HG03575 (cell line): ENCODE measurements at regions not wholly inside any gene's neighbourhood (a gene's known extent, or its start where the extent isn't known, plus 50 kb on each side); places are given as distances from the start of the nearest gene placed in this dataset.
"Not testable (repeated sequence)": the region's sequence is repeated elsewhere in the genome, so short reads cannot be mapped to it uniquely, and the experiment has no call there.

ENCODE experiments used
- ATAC-seq: cut with Tn5 transposase; IDR thresholded peaks from one replicate; pipeline ENCODE4 v1.9.1; 2021; ENCODE audit not compliant: unreplicated experiment, insufficient number of reproducible peaks, low FRiP score; ENCODE audit errors: extremely low read depth

- ATAC-seq, result no peak
Measured at GRCh38 chr2:16185801-16186272, 245.5 kb downstream of the MYCN start.

GRCh38 chr2:16184945-16185660 lies 244.8 kb downstream of the MYCN start:
- no peak for ATAC-seq

DNA sequence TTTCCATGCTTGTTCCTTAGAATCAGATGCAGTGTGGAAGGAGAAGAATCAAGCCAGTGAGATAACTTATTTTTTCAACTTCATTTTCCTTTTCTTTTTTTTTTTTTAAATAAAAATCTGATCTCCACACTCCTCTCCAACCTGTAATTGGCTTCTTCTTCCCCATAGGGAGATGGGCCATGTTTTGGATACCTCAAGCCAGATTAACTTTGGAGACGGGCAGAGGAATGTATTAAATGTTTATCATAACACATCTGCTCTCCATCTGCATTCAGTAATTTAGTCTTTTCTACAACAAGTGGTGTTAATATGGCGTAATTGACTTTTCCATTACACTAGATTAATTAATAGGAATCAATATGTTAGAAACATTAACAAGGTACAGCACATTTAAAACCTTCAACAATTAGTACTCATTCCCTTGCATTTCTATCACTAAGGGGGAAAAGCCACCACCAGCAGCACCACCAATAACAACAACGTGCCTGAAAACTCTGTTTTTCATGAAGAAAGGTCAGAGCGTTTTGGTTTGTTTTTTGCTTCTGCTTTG lies 244.1 kb downstream of the MYCN start:
- no peak for ATAC-seq

DNA sequence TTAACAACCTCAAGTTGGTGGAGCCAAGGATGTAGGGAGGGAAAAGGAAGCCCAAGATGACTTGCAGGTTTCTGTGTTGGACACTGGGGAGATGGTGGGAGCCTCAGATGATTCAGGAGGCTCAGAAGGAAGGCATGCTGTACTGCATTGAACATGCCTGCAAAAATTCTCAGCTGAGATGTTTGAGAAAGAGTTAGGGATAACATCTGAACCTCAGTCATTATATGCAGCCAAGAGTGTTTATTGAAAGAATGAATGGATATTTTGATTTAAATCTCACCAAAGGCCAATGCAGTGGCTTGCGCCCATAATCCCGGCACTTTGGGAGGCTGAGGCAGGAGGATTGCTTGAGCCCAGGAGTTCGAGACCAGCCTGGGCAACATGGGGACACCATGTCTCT lies 243.0 kb downstream of the MYCN start:
- ATAC-seq, result no peak

- no peak for ATAC-seq
Measured at GRCh38 chr2:16182841-16183240, 242.5 kb downstream of the MYCN start.

DNA sequence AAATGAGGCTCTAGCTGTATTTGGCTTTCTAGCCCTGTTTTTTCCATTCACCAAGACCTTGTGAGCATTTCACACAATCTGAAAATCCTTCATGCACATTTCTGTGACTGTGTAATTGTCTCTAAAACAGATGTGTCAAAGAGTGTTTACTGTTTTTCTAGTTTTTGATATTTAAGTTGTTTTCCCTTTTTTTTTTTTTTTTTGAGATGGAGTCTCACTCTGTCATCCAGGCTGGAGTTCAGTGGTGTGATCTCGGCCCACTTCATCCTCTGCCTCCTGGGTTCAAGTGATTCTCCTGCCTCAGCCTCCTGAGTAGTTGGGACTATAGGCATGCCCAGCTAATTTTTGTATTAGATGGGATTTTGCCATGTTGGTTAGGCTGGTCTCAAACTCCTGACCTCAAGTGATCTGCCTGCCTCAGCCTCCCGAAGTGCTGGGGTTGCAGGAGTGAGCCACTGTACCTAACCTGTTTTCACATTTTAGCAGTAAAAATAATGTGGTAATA lies 242.0 kb downstream of the MYCN start:
- ATAC-seq, result not testable (repeated sequence)

- no peak for ATAC-seq
Measured at GRCh38 chr2:16181741-16182090, 241.4 kb downstream of the MYCN start.

DNA sequence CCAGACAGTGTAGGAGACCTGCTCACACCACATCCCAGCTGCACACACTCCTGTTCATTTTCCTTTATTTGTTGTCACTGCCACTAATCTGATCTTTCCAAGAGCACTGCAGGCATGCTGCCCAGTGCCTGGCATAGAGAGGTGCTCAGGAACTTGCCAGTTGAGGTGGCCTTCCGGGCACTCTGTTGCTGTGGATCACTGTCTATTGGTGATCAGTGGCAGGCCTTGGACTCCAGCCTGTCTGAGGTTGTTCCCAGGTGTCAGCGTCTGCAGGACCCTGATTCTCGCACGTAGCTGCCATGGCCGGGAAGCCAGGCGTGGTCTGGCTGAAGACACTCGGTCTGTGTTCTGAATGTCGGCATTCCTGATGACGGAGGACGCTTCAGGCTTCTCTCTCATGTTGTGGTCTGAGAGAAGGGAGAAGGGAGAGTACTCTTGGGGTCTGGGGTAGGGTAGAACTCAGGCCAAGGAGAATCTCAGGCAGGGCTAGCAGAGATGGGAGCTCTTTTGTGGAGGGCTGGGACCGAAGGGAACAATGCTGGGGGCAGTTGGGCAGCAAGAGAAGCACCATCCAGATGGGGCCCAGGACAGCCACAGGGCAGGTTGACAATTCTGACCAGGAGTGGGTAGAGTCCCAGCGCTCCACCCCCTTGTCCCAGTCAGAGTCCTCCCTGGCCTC lies 240.9 kb downstream of the MYCN start:
- ATAC-seq, result no peak

DNA sequence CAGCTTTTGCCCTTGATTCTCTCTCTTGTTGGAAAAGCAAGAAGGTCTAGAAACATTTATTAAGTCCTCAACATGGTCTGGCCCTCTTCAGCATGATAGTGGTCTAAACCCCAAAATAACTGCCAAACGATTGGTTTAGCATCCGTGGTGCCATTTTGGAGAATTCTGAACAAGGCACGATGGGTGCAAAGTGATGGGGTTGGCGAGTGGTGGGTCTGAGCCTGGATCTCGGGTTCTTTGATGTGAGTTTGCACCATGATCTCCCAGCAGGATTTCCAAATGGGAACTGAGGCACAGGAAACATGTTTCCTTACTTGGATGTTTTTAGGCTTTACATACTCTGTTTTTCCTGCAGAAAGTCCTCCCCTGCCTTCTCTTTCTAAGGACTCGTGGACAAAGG lies 240.3 kb downstream of the MYCN start:
- ATAC-seq, result no peak

DNA sequence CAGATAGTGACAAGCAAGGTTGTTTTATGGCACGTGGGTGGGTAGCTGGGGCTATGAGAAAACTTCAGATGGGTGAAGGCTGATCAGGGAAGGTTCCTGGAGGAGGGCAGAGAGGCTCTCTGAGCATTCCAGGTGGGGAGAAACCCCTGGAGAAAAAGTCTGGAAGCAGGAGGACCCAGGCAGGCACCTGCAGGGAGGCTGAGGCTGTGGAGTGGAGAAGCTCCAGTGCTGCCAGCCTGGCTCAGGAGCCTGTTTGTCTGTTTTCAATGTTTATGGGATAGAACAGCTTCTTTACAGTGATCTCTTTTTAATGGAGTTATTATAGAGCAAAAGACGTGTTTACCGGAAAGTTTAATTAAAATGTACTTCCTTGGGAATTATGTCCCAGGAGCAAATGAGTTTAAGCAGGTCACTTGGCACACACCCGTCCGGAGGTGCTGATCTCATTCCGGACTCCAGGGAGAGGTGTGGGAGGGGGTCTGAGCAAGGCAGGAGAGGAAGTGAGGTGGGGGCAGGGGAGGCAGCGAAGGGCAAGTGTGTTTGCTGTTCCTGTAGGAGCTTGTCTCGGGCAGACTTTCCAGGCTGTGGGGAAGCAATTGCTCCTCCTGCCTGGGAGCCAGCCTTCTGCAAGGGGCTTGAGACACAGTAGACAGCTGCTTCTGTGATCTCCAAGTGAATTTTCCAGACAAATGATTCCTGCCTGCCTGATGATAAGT lies 239.5 kb downstream of the MYCN start:
- ATAC-seq, result no peak

GRCh38 chr2:16178551-16179130 lies 238.3 kb downstream of the MYCN start:
- no peak for ATAC-seq

DNA sequence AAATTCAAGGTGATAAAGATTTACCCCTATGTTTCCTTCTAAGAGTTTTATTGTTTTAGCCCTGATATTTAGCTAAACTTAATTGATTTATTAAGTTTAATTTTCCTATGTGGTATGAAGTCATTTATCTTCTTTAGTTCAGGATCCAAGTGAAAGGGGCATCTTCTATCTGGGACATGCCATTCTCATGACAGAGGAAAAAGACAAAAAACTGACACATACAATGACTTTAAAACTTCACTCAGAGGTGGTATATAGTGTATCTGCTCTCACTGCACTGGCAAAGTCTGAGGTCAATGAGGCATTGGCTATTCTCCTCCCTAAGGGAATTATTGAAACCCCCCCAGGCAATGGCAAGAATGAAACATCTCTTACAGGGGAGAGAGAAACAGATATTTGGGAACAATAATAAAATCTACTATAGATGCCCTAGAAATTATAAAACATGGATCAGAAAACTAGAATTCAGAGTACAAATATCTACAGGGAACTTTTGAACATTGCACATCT lies 237.4 kb downstream of the MYCN start:
- no peak for ATAC-seq

DNA sequence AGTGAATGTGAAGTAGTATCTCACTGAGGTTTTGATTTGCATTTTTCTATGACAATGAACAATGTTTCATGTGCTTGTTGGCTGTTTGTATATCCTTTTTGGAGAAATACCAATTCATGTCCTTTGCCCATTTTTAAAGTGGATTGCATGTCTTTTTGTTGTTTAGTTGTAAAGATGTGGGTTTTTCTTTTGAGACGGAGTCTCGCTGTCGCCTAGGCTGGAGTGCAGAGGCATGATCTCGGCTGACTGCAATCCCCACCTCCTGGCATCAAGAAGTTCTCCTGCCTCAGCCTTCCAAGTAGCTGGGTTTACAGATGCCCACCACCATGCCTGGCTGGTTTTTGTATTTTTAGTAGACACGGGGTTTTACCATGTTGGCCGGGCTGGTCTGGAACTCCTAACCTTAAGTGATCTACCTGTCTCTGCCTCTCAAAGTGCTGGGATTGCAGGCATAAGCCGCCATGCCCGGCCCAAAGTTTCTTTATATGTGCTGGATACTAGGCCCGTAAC lies 236.7 kb downstream of the MYCN start:
- no peak for ATAC-seq

- ATAC-seq, result no peak
Measured at GRCh38 chr2:16175247-16175825, 235.0 kb downstream of the MYCN start.

GRCh38 chr2:16174693-16175045 lies 234.3 kb downstream of the MYCN start:
- no peak for ATAC-seq

- ATAC-seq, result no peak
Measured at GRCh38 chr2:16173893-16174692, 233.7 kb downstream of the MYCN start.

DNA sequence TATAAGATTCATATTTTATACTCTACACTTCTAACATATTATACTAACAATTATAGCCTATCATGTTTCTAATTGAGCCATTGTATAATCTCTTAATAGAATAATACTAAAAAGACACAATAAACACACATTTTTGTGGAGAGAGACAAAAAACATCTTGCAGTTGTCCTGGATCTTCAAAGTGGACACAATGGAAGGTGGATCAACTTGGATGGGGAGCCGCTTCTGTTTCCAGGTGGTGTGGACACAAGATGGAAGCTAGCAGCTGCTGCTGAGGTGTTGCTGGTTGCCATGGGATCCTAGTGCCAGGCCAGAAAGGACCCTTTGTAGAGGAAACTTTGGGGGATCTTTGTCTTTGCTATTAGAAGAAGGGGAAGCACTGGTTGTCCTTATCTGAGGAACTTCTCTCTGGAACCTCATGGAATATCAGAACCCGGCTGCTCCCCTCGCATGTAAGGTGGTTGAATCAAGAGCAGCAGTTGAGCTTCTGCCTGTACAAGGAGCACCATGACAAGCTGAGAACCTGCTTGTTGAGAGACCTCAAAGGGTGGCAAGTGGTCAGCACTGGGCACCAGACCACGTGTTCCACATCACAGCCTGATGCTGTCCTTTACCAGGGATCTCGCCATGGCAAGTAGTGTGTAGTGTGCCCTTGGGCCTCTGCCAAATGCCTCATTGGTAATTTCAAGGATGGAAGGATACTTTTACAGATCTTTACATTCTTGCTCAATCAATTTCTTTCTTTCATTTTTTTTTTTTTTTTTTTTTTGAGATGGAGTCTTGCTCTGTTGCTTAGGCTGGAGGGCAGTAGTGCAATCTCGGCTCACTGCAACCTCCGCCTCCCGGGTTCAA lies 232.2 kb downstream of the MYCN start:
- ATAC-seq, result no peak
